ENCODE measurements at regions not wholly inside any gene's neighbourhood (a gene's known extent, or its start where the extent isn't known, plus 50 kb on each side); places are given as distances from the start of the nearest gene placed in this dataset.

GRCh38 chr7:92972441-92972840, 136.1 kb upstream of the CDK6 start:
- TF ChIP-seq POLR2AphosphoS5 (IDR thresholded peaks at IDR 0.05) (no peak), SMC3 (conservative IDR thresholded peaks at IDR 0.05; ENCODE audit: poor library complexity) (no peak), CTCF (IDR thresholded peaks at IDR 0.05; ENCODE audit: poor library complexity, severe bottlenecking) (no peak), EZH2 (IDR thresholded peaks at IDR 0.05; ENCODE audit: borderline replicate concordance, insufficient read depth, low read length, poor library complexity, severe bottlenecking) (no peak)

Measured in neural cell (in vitro differentiated cells).